Ishikawa (cell line): ENCODE measurements at regions not wholly inside any gene's neighbourhood (a gene's known extent, or its start where the extent isn't known, plus 50 kb on each side); places are given as distances from the start of the nearest gene placed in this dataset.

Source experiments
- CEBPB ChIP-seq: IDR thresholded peaks from 2 replicates; pipeline ENCODE4 v1.6.1; 2012
- CREB1 ChIP-seq: IDR thresholded peaks from 2 replicates; pipeline ENCODE4 v1.6.1; 2012; ENCODE audit warnings: low read depth
- EGR1 ChIP-seq: IDR thresholded peaks from 2 replicates; pipeline ENCODE4 v1.6.1; 2012
- EP300 ChIP-seq: IDR thresholded peaks from 2 replicates; pipeline ENCODE4 v1.6.1; 2012; ENCODE audit warnings: borderline replicate concordance
- FOXM1 ChIP-seq: IDR thresholded peaks from 2 replicates; pipeline ENCODE4 v1.6.1; 2012; ENCODE audit warnings: low read depth, borderline replicate concordance
- NFIC ChIP-seq: IDR thresholded peaks from 2 replicates; pipeline ENCODE4 v1.6.1; 2012
- RAD21 ChIP-seq: IDR thresholded peaks from 2 replicates; pipeline ENCODE4 v1.6.1; 2012; ENCODE audit warnings: low read depth
- TAF1 ChIP-seq: IDR thresholded peaks from 2 replicates; pipeline ENCODE4 v1.6.1; 2012; ENCODE audit warnings: low read depth, mild to moderate bottlenecking
- TEAD4 ChIP-seq: IDR thresholded peaks from 2 replicates; pipeline ENCODE4 v1.6.1; 2012
- YY1 ChIP-seq: IDR thresholded peaks from 2 replicates; pipeline ENCODE4 v1.6.1; 2012; ENCODE audit warnings: low read depth
- ZBTB7A ChIP-seq: IDR thresholded peaks from 2 replicates; pipeline ENCODE4 v1.6.1; 2012; ENCODE audit warnings: low read depth
- TF ChIP-seq, protein P1 (sequence below): IDR thresholded peaks from 2 replicates; pipeline ENCODE4 v1.6.1; 2012
- TF ChIP-seq, protein P2 (sequence below): IDR thresholded peaks from 2 replicates; pipeline ENCODE4 v1.6.1; 2012; ENCODE audit warnings: low read depth, mild to moderate bottlenecking
- TF ChIP-seq, protein P3 (sequence below): IDR thresholded peaks from 2 replicates; pipeline ENCODE4 v1.6.1; 2012

DNA sequence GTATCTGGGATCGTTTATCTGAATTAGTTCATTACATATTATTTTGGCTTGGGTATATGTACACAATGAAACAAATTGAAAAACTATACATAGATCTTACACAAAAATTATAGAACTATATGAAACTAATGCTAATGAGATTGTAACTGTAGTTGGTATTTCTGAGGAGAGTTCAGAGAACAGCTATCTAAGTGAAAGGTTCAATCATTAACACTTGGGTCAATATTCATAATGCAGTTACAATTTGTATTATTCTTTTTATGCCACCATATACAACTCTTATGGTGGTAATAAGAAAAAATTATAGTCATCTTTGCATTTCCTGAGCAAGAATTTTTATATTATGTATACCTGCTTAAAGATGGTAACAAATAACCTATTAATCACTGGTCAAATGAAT is 461.0 kb downstream of the GRXCR1 start:
- TF ChIP-seq ZBTB7A: no peak
- no peak for TF ChIP-seq FOXM1
- TF ChIP-seq TAF1: no peak
- TF ChIP-seq NFIC: no peak
- no peak for TF ChIP-seq CEBPB
- TF ChIP-seq EGR1: no peak
- TF ChIP-seq RAD21: no peak
- TF ChIP-seq, protein P1, sequence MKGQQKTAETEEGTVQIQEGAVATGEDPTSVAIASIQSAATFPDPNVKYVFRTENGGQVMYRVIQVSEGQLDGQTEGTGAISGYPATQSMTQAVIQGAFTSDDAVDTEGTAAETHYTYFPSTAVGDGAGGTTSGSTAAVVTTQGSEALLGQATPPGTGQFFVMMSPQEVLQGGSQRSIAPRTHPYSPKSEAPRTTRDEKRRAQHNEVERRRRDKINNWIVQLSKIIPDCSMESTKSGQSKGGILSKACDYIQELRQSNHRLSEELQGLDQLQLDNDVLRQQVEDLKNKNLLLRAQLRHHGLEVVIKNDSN: no peak
- TF ChIP-seq, protein P2, sequence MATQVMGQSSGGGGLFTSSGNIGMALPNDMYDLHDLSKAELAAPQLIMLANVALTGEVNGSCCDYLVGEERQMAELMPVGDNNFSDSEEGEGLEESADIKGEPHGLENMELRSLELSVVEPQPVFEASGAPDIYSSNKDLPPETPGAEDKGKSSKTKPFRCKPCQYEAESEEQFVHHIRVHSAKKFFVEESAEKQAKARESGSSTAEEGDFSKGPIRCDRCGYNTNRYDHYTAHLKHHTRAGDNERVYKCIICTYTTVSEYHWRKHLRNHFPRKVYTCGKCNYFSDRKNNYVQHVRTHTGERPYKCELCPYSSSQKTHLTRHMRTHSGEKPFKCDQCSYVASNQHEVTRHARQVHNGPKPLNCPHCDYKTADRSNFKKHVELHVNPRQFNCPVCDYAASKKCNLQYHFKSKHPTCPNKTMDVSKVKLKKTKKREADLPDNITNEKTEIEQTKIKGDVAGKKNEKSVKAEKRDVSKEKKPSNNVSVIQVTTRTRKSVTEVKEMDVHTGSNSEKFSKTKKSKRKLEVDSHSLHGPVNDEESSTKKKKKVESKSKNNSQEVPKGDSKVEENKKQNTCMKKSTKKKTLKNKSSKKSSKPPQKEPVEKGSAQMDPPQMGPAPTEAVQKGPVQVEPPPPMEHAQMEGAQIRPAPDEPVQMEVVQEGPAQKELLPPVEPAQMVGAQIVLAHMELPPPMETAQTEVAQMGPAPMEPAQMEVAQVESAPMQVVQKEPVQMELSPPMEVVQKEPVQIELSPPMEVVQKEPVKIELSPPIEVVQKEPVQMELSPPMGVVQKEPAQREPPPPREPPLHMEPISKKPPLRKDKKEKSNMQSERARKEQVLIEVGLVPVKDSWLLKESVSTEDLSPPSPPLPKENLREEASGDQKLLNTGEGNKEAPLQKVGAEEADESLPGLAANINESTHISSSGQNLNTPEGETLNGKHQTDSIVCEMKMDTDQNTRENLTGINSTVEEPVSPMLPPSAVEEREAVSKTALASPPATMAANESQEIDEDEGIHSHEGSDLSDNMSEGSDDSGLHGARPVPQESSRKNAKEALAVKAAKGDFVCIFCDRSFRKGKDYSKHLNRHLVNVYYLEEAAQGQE: no peak

DNA sequence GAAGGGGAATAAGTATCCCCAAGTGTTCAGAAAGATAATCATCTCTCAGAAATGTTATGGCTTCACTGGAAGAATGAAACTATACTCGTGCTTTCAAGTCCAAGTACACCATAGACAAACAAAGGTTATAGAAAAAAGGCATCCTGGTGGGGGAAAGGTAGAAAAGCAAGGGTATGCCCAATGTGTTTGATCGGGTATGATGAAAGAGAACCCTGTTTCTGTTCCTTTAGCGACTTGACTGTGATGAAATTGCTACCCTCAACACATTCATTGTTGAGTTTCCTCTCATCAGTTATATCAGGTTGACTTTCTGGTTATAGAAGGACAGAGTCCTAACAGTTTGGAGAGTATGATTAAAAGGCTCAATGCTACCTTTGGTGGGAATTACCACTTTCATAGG is 464.3 kb downstream of the GRXCR1 start:
- TF ChIP-seq EGR1: no peak
- TF ChIP-seq TAF1: no peak
- TF ChIP-seq TEAD4: no peak
- no peak for TF ChIP-seq NFIC
- TF ChIP-seq, protein P1: no peak
- no peak for TF ChIP-seq ZBTB7A
- TF ChIP-seq, protein P3, sequence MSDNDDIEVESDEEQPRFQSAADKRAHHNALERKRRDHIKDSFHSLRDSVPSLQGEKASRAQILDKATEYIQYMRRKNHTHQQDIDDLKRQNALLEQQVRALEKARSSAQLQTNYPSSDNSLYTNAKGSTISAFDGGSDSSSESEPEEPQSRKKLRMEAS: no peak
- TF ChIP-seq, protein P2: no peak

DNA sequence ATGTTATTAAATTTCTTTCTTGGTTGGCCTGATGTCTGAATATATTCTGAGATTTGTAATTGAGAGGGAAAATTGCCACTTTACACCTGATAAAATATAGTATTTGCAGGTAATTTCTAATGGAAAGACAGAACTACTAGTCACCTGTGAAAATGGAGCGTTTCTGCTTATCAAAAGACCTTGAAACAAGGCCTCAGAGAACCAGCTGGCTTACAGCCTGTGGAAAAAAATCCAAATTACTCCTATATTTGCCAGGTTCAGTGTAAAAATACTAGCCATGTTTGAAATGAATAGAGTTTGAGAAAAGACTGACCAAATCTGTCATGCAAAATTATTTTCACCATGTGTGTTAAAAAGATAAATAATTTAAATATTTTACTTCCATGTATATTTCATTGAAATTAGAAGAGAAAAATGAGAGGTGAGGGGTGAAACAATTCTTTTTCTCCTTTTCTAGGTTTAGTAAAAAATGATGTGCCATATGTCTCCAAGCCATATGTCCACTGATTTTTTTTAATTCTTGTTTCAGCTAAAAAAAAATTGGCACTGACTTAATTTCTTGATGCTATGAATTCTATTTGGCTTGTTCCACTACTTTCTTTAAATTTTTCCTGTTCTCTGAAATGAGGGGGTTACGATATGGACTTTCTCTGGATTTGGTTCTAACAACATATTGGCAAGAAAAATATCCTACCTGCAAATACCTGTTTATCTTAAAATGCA is 464.9 kb downstream of the GRXCR1 start:
- TF ChIP-seq EGR1 (no peak), CEBPB (no peak), NFIC (no peak), CREB1 (no peak), YY1 (no peak)
- TF ChIP-seq, protein P3: no peak

DNA sequence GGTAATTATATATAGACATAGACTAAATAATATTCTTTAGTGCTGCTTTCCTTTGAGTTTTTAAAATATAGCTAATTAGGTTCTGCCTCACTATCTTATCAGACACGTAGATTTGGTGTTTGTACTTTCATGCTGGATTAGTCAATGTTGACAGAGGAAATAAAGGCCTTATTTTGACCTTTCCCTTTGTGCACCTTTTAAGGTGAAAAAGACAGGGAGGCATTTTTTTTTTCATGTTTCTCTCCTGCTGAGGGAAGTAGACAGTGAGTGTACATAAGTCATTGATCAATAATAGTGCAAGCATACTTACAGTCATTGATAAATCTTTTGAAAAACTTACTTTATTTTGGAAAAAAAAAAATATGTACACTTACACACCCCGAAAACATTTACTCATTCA is 467.8 kb downstream of the GRXCR1 start:
- no peak for TF ChIP-seq EP300
- no peak for TF ChIP-seq FOXM1
- no peak for TF ChIP-seq CREB1
- TF ChIP-seq ZBTB7A: no peak
- TF ChIP-seq NFIC: no peak
- no peak for TF ChIP-seq RAD21
- no peak for TF ChIP-seq CEBPB

DNA sequence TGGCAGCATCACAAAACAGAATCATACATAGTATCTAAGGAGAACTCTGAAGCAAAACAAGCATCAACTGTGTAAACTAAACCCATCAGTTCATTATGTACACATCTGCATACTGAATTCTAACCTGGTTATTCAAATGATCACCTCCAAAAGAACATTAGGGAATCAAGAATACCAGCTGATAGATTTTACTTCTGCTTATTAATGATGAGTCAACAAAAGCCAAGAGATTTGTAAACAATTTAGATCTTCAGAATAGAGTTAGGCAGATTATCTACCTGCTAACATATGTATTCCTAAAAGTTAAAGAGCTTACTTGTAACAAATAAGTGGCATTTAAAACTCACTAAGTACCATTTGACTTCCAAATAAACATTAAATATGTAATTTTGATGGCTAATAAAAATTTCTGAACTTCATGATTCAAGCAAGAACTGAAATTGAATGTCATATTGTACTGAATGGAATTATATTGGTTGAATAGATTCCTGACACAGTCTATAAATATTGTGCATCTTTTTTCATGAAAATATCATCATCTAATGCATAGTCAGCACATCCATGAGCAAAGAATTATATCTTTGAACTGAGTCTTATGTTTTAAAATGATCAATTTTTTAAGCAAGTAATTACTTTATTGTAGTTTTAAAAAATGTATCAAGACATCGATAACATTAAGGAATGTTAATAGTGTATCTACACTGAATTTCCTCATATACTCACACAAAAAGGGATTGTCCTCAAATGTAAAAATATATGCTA is 470.5 kb downstream of the GRXCR1 start:
- no peak for TF ChIP-seq NFIC
- TF ChIP-seq, protein P2: no peak
